IPS-18a (cell line): ENCODE measurements at regions not wholly inside any gene's neighbourhood (a gene's known extent, or its start where the extent isn't known, plus 50 kb on each side); places are given as distances from the start of the nearest gene placed in this dataset.
"Not testable (repeated sequence)": the region's sequence is repeated elsewhere in the genome, so short reads cannot be mapped to it uniquely, and the experiment has no call there.

Source experiments
- H3K27ac ChIP-seq: one replicate; pipeline ENCODE4 v1.5.1; 2013; ENCODE audit warnings: low read length
- H3K27me3 ChIP-seq: one replicate; pipeline ENCODE4 v1.6.1; 2013; ENCODE audit warnings: mild to moderate bottlenecking, low read length; ENCODE audit not compliant: control insufficient read depth, insufficient read depth
- H3K36me3 ChIP-seq: one replicate; pipeline ENCODE4 v1.6.1; 2013; ENCODE audit warnings: low read depth, low read length; ENCODE audit not compliant: control insufficient read depth
- H3K4me1 ChIP-seq: one replicate; pipeline ENCODE4 v1.6.1; 2013; ENCODE audit warnings: low read depth, low read length; ENCODE audit not compliant: control insufficient read depth
- H3K4me3 ChIP-seq: one replicate; pipeline ENCODE4 v1.5.1; 2013; ENCODE audit warnings: low read length
- H3K9ac ChIP-seq: one replicate; pipeline ENCODE4 v1.6.1; 2013; ENCODE audit warnings: mild to moderate bottlenecking, low read length, moderate library complexity
- H3K9me3 ChIP-seq: one replicate; pipeline ENCODE4 v1.6.1; 2013; ENCODE audit warnings: low read depth, low read length; ENCODE audit not compliant: control insufficient read depth

GRCh38 chr10:123357421-123357930, 203.3 kb downstream of the BUB3 start:
- Histone ChIP-seq H3K9ac (no peak overlapping the region), H3K4me1 (peaks cover 22% of the 10 kb centered on the region), H3K27ac (no peak overlapping the region), H3K9me3 (no peaks in the 10 kb centered on the region), H3K4me3 (peak overlapping the region; percentile 17), H3K36me3 (no peaks in the 10 kb centered on the region), H3K27me3 (peaks cover 27% of the 10 kb centered on the region)

GRCh38 chr10:123359539-123359938, 205.3 kb downstream of the BUB3 start:
- Histone ChIP-seq H3K27me3 (peaks cover 27% of the 10 kb centered on the region), H3K36me3 (no peaks in the 10 kb centered on the region), H3K9me3 (no peaks in the 10 kb centered on the region), H3K4me1 (peaks cover 22% of the 10 kb centered on the region), H3K4me3 (no peak overlapping the region), H3K27ac (no peak overlapping the region), H3K9ac (no peak overlapping the region)

GRCh38 chr10:123361832-123362231, 207.6 kb downstream of the BUB3 start:
- H3K4me3 ChIP-seq = no peak overlapping the region
- H3K27me3 ChIP-seq = peaks cover 15% of the 10 kb centered on the region
- no peaks in the 10 kb centered on the region for H3K36me3 ChIP-seq
- H3K9ac ChIP-seq = no peak overlapping the region
- H3K27ac ChIP-seq = no peak overlapping the region
- no peaks in the 10 kb centered on the region for H3K9me3 ChIP-seq
- H3K4me1 ChIP-seq = peaks cover 13% of the 10 kb centered on the region

GRCh38 chr10:123367195-123367594, 213.0 kb downstream of the BUB3 start:
- no peaks in the 10 kb centered on the region for H3K36me3 ChIP-seq
- H3K9ac ChIP-seq = no peak overlapping the region
- H3K9me3 ChIP-seq = no peaks in the 10 kb centered on the region
- no peaks in the 10 kb centered on the region for H3K4me1 ChIP-seq
- no peak overlapping the region for H3K27ac ChIP-seq
- no peaks in the 10 kb centered on the region for H3K27me3 ChIP-seq
- H3K4me3 ChIP-seq = no peak overlapping the region

- H3K4me3 ChIP-seq, H3K9ac ChIP-seq, H3K36me3 ChIP-seq, H3K27ac ChIP-seq, H3K27me3 ChIP-seq, H3K9me3 ChIP-seq, H3K4me1 ChIP-seq: not testable (repeated sequence)
Measured at GRCh38 chr10:123371626-123372025, 217.4 kb downstream of the BUB3 start.

GRCh38 chr10:123373591-123373990, 219.4 kb downstream of the BUB3 start:
- Histone ChIP-seq H3K36me3 (no peaks in the 10 kb centered on the region), H3K9me3 (no peaks in the 10 kb centered on the region), H3K27me3 (no peaks in the 10 kb centered on the region), H3K27ac (no peak overlapping the region), H3K4me1 (peaks cover 3% of the 10 kb centered on the region), H3K9ac (no peak overlapping the region), H3K4me3 (no peak overlapping the region)

GRCh38 chr10:123375097-123375496, 220.9 kb downstream of the BUB3 start:
- no peak overlapping the region for H3K4me3 ChIP-seq
- no peaks in the 10 kb centered on the region for H3K36me3 ChIP-seq
- no peak overlapping the region for H3K27ac ChIP-seq
- no peaks in the 10 kb centered on the region for H3K27me3 ChIP-seq
- H3K4me1 ChIP-seq = peaks cover 8% of the 10 kb centered on the region
- H3K9me3 ChIP-seq = no peaks in the 10 kb centered on the region
- H3K9ac ChIP-seq = no peak overlapping the region

- peaks cover 8% of the 10 kb centered on the region for H3K4me1 ChIP-seq
- no peak overlapping the region for H3K9ac ChIP-seq
- H3K9me3 ChIP-seq = no peaks in the 10 kb centered on the region
- H3K27ac ChIP-seq = no peak overlapping the region
- no peaks in the 10 kb centered on the region for H3K27me3 ChIP-seq
- no peak overlapping the region for H3K4me3 ChIP-seq
- no peaks in the 10 kb centered on the region for H3K36me3 ChIP-seq
Measured at GRCh38 chr10:123375738-123376137, 221.5 kb downstream of the BUB3 start.

- H3K4me1 ChIP-seq = peaks cover 8% of the 10 kb centered on the region
- no peak overlapping the region for H3K4me3 ChIP-seq
- no peaks in the 10 kb centered on the region for H3K27me3 ChIP-seq
- no peak overlapping the region for H3K27ac ChIP-seq
- no peaks in the 10 kb centered on the region for H3K36me3 ChIP-seq
- H3K9ac ChIP-seq = no peak overlapping the region
- H3K9me3 ChIP-seq = no peaks in the 10 kb centered on the region
Measured at GRCh38 chr10:123377883-123378282, 223.7 kb downstream of the BUB3 start.

GRCh38 chr10:123378302-123378701, 224.1 kb downstream of the BUB3 start:
- Histone ChIP-seq H3K36me3 (no peaks in the 10 kb centered on the region), H3K4me3 (no peak overlapping the region), H3K9ac (no peak overlapping the region), H3K27ac (no peak overlapping the region), H3K9me3 (no peaks in the 10 kb centered on the region), H3K4me1 (peaks cover 8% of the 10 kb centered on the region), H3K27me3 (no peaks in the 10 kb centered on the region)

GRCh38 chr10:123379156-123379555, 225.0 kb downstream of the BUB3 start:
- H3K9me3 ChIP-seq = no peaks in the 10 kb centered on the region
- H3K36me3 ChIP-seq = no peaks in the 10 kb centered on the region
- H3K27ac ChIP-seq = no peak overlapping the region
- no peak overlapping the region for H3K4me3 ChIP-seq
- no peaks in the 10 kb centered on the region for H3K27me3 ChIP-seq
- H3K4me1 ChIP-seq = peaks cover 8% of the 10 kb centered on the region
- no peak overlapping the region for H3K9ac ChIP-seq

- H3K4me1 ChIP-seq = peaks cover 5% of the 10 kb centered on the region
- no peaks in the 10 kb centered on the region for H3K36me3 ChIP-seq
- no peaks in the 10 kb centered on the region for H3K27me3 ChIP-seq
- H3K27ac ChIP-seq = no peak overlapping the region
- H3K9ac ChIP-seq = no peak overlapping the region
- H3K4me3 ChIP-seq = no peak overlapping the region
- H3K9me3 ChIP-seq = no peaks in the 10 kb centered on the region
Measured at GRCh38 chr10:123380491-123381085, 226.4 kb downstream of the BUB3 start.
